Muscle of arm (tissue), 1 donor: ENCODE measurements at regions not wholly inside any gene's neighbourhood (a gene's known extent, or its start where the extent isn't known, plus 50 kb on each side); places are given as distances from the start of the nearest gene placed in this dataset.

Experiments used
- DNase-seq: peaks from one replicate; pipeline ENCODE4 v3.0.0-alpha.2; 2013

- no peak for DNase-seq
Observed at GRCh38 chr18:50444539-50444938, 69.7 kb downstream of the SKA1 start.

- no peak for DNase-seq
Observed at GRCh38 chr18:50446629-50447028, 71.8 kb downstream of the SKA1 start.

GRCh38 chr18:50447102-50447741, 72.4 kb downstream of the SKA1 start:
- no peak for DNase-seq

GRCh38 chr18:50447952-50448351, 73.1 kb downstream of the SKA1 start:
- DNase-seq, result no peak

GRCh38 chr18:50451100-50451842, 76.4 kb downstream of the SKA1 start:
- no peak for DNase-seq

GRCh38 chr18:50453014-50453680, 78.3 kb downstream of the SKA1 start:
- no peak for DNase-seq

GRCh38 chr18:50453732-50454131, 78.9 kb downstream of the SKA1 start:
- DNase-seq, result no peak

- no peak for DNase-seq
Observed at GRCh38 chr18:50454387-50454988, 79.6 kb downstream of the SKA1 start.

GRCh38 chr18:50456285-50456684, 81.4 kb downstream of the SKA1 start:
- no peak for DNase-seq

- DNase-seq, result no peak
Observed at GRCh38 chr18:50457639-50458038, 82.8 kb downstream of the SKA1 start.

- no peak for DNase-seq
Observed at GRCh38 chr18:50458366-50458765, 83.5 kb downstream of the SKA1 start.

- no peak for DNase-seq
Observed at GRCh38 chr18:50458796-50459195, 84.0 kb downstream of the SKA1 start.

GRCh38 chr18:50460062-50460461, 85.2 kb downstream of the SKA1 start:
- no peak for DNase-seq

GRCh38 chr18:50460716-50461115, 85.9 kb downstream of the SKA1 start:
- DNase-seq, result no peak

GRCh38 chr18:50461251-50461650, 86.4 kb downstream of the SKA1 start:
- no peak for DNase-seq

GRCh38 chr18:50465211-50466153, 90.6 kb downstream of the SKA1 start:
- DNase-seq, result no peak

- DNase-seq, result no peak
Observed at GRCh38 chr18:50466634-50467033, 91.8 kb downstream of the SKA1 start.

GRCh38 chr18:50468807-50469206, 91.1 kb upstream of the MAPK4 start:
- no peak for DNase-seq

- DNase-seq, result no peak
Observed at GRCh38 chr18:50469380-50469781, 90.5 kb upstream of the MAPK4 start.

- no peak for DNase-seq
Observed at GRCh38 chr18:50472941-50473340, 86.9 kb upstream of the MAPK4 start.

GRCh38 chr18:50473881-50474280, 86.0 kb upstream of the MAPK4 start:
- no peak for DNase-seq
